DND-41 (cell line): ENCODE measurements at regions not wholly inside any gene's neighbourhood (a gene's known extent, or its start where the extent isn't known, plus 50 kb on each side); places are given as distances from the start of the nearest gene placed in this dataset.

ENCODE experiments used
- EZH2 ChIP-seq: IDR thresholded peaks from 3 replicates; pipeline ENCODE4 v1.6.1; 2012; ENCODE audit warnings: borderline replicate concordance, low read depth, mild to moderate bottlenecking, moderate library complexity, low read length, inconsistent platforms; ENCODE audit not compliant: severe bottlenecking
- TF ChIP-seq, protein P1 (sequence below): IDR thresholded peaks from 2 replicates; pipeline ENCODE4 v1.5.1; 2012; ENCODE audit warnings: borderline replicate concordance, low read length, moderate library complexity, mild to moderate bottlenecking; ENCODE audit not compliant: poor library complexity, severe bottlenecking; ENCODE audit errors: extremely low read depth

DNA sequence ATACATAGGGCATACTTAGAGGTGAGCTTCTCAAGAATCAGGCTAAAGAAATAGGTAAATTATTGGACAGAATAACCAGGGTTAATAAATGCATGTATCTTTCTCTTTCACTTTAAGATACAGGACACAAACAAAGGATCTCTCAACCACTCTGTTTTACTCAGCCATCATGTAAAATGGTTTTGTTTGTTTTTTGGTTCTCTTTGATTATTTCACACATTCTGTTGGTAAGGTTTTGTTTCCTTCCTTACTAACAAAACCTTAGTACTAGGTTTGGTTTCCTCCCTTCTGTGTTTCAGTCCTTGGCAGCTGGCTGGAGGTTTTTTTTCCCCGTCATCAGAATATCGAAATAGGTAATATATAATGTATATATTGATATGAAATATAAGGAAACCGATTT, 1506.8 kb upstream of the TMEFF2 start:
- TF ChIP-seq, protein P1, sequence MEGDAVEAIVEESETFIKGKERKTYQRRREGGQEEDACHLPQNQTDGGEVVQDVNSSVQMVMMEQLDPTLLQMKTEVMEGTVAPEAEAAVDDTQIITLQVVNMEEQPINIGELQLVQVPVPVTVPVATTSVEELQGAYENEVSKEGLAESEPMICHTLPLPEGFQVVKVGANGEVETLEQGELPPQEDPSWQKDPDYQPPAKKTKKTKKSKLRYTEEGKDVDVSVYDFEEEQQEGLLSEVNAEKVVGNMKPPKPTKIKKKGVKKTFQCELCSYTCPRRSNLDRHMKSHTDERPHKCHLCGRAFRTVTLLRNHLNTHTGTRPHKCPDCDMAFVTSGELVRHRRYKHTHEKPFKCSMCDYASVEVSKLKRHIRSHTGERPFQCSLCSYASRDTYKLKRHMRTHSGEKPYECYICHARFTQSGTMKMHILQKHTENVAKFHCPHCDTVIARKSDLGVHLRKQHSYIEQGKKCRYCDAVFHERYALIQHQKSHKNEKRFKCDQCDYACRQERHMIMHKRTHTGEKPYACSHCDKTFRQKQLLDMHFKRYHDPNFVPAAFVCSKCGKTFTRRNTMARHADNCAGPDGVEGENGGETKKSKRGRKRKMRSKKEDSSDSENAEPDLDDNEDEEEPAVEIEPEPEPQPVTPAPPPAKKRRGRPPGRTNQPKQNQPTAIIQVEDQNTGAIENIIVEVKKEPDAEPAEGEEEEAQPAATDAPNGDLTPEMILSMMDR, result no peak
- TF ChIP-seq EZH2, result no peak
